ENCODE measurements at regions not wholly inside any gene's neighbourhood (a gene's known extent, or its start where the extent isn't known, plus 50 kb on each side); places are given as distances from the start of the nearest gene placed in this dataset.

- TF ChIP-seq CTCF (conservative IDR thresholded peaks at IDR 0.05; ENCODE audit: low read depth, low read length), result no peak
- no peak overlapping the region for H3K4me3 ChIP-seq (ENCODE audit: low read depth, low read length)
- no peak for DNase-seq (ENCODE audit: low read depth)
These were observed 457.1 kb downstream of the LPIN1 start for GRCh38 chr2:12203528-12203927.

GRCh38 chr2:12205086-12205485 is 458.7 kb downstream of the LPIN1 start:
- DNase-seq (ENCODE audit: low read depth), result no peak
- H3K4me3 ChIP-seq (ENCODE audit: low read depth, low read length), result no peak overlapping the region
- no peak for TF ChIP-seq CTCF (conservative IDR thresholded peaks at IDR 0.05; ENCODE audit: low read depth, low read length)

GRCh38 chr2:12207491-12207890 is 461.1 kb downstream of the LPIN1 start:
- DNase-seq (ENCODE audit: low read depth), result no peak
- no peak for TF ChIP-seq CTCF (conservative IDR thresholded peaks at IDR 0.05; ENCODE audit: low read depth, low read length)
- H3K4me3 ChIP-seq (ENCODE audit: low read depth, low read length), result no peak overlapping the region

- H3K4me3 ChIP-seq (ENCODE audit: low read depth, low read length), result no peak overlapping the region
- no peak for DNase-seq (ENCODE audit: low read depth)
- TF ChIP-seq CTCF (conservative IDR thresholded peaks at IDR 0.05; ENCODE audit: low read depth, low read length), result no peak
These were observed 463.8 kb downstream of the LPIN1 start for GRCh38 chr2:12210016-12210933.

- no peak overlapping the region for H3K4me3 ChIP-seq (ENCODE audit: low read depth, low read length)
- peak; percentile 10 for DNase-seq (ENCODE audit: low read depth)
- no peak for TF ChIP-seq CTCF (conservative IDR thresholded peaks at IDR 0.05; ENCODE audit: low read depth, low read length)
These were observed 465.1 kb downstream of the LPIN1 start for GRCh38 chr2:12211326-12212175.

- H3K4me3 ChIP-seq (ENCODE audit: low read depth, low read length), result no peak overlapping the region
- no peak for TF ChIP-seq CTCF (conservative IDR thresholded peaks at IDR 0.05; ENCODE audit: low read depth, low read length)
These were observed 466.6 kb downstream of the LPIN1 start for GRCh38 chr2:12212841-12213597.

More at GRCh38 chr2:12212841-12213597, 466.6 kb downstream of the LPIN1 start:
- DNase-seq (ENCODE audit: low read depth), result peak; percentile 18

All from choroid plexus epithelial cell (primary cell).